NCI-H2107 treated with DMSO at 0.1 percent for 48 hours (cell line): ENCODE measurements at regions not wholly inside any gene's neighbourhood (a gene's known extent, or its start where the extent isn't known, plus 50 kb on each side); places are given as distances from the start of the nearest gene placed in this dataset.
"Not testable (repeated sequence)": the region's sequence is repeated elsewhere in the genome, so short reads cannot be mapped to it uniquely, and the experiment has no call there.

Source experiments
- DNase-seq: peaks from one replicate; lab custom pipeline; 2025; ENCODE audit not compliant: unreplicated experiment; lab: John Stamatoyannopoulos, UW

DNA sequence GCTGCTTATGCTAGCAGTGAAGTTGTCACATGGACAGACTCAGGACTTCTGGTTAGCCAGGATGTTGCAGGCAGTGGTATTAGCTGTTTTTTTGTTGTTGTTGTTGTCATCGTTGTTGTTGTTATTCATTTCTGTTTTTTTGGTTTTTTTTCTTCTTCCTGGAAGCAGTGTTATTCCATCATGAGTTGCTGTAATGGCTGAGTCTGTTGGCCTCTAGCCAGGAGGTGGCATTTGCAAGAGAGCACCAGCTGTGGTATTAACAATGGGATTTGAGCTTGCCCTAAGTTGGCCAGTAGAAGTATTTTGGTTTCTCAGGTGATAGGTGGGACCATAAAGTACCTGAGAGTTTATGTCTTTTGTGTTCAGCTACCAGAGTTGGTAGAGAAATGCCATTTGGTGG is 561.1 kb downstream of the KCTD16 start:
- no peak for DNase-seq

DNA sequence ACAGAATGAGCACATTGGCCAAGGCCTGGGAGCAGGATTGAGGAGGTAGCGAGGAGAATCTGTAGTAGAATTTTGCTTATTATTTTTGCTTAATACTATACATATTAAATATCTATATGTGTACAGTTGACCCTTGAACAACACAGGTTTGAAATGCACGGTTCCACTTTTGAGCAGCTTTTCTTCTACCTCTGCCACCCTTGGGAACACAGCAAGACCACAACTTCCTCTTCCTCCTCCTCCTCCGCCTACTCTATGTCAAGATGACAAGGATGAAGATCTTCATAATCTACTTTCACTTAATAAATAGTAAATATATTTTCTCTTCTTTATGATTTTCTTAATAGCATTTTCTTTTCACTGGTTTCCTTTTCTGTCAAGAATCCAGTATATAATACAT is 541.4 kb downstream of the KCTD16 start:
- no peak for DNase-seq

DNA sequence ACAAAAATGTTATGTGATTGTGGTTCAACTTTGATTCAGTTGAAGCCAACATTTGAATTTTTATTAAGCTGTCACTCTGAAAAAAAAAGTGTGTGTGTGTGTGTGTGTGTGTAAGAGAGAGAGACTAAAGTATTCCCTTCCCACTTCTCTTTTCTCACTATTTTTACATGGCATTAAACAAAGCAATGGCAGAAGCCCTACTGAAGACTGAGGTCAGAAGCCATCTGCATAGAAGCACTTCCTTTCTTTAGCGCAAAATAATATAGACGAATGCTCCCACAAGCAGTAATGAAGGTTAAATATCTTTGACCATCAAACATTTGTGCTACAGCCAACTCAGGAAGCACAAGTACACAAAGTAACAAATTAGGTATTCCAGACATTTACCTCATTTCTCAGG is 540.5 kb downstream of the KCTD16 start:
- DNase-seq = no peak

DNA sequence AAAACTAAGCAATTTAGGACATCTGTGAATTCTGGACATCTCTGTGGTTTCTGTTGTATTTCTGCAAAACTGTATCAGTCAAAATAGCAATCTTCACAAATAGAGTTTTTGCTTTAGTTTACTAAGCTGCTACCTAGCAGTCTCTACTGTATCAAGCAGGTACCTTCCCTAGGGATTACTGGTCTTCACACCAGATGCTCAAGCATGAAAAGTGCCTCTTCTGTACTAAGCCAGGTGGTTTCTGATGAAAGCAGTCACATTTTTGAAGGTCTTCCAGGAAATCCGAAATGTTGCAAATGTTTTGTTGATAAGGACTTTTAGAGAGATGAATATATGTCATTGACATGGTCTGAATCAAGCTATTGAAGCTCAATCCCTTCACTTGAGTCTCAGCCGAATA is 540.0 kb downstream of the KCTD16 start:
- peak; percentile 75 for DNase-seq

DNA sequence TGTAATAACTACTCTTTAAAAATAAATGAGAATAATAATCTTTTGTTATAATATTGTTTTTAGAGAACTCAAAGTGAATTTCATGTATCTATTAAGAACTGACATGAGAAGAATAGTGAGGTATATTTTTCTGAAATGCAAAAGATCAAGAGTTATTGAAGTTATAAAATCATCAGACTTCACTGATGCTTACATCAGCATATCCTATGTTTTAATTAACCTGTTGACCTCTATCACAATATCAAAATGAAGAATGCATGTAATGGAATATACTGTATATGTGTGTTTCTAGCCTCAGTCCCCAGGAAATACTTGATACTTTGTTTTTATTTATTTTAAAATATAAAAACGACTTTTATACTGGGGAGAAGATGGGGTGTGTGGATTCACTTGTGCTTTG is 533.1 kb downstream of the KCTD16 start:
- DNase-seq = no peak

DNA sequence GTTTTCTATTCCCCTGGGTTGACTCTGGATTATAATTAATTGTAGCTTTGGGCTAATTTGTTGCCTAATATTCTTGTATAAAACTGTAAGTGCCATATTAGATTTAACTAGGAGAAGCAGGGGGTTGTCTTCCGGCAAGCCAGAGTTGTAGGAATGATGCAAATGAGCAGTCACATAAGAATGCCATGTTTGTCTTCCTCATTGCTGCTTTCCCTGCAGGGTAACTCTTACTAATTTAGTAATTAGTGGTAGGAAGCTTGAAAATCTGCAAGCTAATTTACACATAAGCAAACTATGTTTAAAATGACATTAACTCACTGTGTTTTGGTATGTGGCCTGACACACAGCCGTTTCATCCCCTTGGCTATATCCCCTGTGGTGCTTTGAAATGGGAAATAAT is 527.8 kb downstream of the KCTD16 start:
- DNase-seq = no peak

DNA sequence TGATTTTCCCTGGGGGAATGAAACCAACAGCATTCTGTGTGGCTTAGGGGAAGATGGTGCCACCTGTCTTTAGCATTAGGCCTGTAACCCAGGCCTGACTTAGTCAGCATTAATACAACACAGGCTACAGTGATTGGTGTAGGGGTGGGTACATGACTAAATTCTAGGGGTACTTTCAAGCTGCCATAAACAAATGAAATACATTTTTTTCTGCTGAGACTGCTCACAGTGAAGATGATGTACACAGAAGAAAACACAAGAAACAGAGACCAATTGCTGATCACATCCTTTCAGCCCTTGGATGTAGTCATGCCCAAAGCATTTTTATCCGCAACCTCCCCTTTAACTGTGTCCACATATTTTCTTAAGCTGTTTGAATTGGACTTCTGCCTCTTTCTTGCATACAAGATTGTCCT is 527.2 kb downstream of the KCTD16 start:
- DNase-seq = no peak

DNA sequence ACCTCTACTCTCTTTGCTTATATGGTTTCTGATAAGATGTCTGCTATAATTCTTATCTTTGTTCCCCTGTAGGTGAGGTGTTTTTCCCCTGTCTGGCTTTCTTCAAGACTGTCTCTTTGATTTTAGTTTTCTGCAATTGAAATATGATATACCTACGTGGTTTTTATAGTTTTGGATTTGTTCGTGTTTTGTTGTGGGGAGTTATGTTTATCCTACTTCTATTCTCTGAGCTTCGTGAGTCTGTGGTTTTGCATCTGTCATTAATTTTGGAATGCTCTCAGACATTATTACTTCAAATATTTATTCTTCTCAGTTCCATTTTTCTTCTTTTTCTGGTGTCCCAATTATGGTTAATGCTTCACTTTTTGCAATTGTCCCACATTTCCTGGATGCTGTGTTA is 521.3 kb downstream of the KCTD16 start:
- peak; percentile 1 for DNase-seq

DNA sequence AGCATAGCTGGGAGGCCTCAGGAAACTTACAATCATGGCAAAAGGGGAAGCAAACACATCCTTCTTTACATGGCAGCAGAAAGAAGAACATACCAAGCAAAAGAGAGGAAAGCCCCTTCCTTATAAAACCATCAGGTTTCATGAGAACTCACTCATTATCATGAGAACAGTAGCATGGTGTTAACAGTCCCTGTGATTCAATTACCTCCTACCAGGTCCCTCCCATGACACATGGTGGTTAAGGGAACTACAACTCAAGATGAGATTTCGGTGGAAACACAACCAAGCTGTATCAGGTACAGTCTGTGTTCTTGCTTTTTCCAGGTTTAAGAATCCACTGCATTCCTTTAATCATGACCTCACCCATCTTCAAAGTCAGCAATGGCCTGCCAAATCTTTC is 514.2 kb downstream of the KCTD16 start:
- no peak for DNase-seq

DNA sequence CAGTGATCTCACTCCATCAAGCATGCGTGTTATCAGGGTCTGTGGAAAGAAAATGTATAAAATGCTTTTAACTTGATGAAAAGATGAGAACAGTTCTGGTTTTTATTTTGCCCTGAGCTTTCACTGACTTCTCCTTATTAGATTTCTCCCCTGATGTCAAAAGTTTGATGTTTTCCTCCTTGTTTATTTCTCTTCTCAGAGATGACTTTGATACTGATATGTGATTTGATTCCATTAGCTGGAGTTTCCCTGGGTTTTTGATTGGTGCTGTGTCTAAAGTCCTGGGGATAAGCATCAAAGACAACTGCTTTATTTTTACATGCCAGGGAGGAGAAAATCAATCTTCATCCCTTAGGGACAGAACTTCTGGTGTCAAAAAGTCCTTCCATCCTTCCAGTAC is 510.0 kb downstream of the KCTD16 start:
- DNase-seq = no peak

DNA sequence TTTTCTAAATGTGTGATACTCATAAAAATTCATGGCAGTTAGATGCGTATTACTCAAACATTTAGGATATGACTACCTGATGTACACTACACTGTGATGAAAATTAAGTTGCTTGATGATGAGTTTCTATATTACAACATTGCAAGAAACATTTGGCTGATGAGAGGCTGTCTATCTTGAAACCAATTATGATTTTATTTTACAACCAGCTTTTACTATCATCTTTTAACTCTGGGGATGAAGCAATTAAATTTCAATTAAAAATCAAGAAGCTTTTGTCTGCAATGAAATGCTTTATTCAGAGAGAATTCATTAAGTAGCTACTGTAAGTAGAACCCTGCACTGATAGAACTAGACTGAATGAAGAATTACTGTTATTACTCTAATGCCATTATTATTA is 500.4 kb downstream of the KCTD16 start:
- no peak for DNase-seq

DNA sequence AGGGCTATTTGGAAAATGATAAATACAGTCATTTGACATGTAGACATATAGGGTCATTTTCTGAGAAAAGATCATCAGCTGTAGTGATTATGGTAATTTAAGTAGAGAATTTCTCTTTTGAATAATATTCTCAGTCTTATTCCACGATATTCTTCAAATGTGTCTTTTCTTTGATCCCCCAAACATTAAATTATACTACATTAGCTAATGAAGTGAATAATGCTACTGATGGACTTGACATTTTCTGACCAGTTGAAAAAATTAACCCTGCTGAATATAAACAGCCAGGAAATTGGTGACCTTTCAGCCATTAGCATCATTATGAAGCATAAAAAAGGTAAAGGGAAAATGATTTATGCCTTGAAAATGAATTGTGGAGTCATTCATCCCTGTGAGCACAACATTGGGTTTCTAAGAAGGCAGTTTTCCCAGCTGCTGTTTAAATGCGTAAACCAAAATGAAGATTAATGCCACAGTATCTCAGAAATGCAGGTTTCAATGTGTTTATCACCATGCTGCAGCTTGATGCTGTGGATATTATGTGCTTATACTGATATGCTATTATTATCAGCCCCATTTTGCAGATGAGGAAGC is 489.1 kb downstream of the KCTD16 start:
- DNase-seq = no peak

DNA sequence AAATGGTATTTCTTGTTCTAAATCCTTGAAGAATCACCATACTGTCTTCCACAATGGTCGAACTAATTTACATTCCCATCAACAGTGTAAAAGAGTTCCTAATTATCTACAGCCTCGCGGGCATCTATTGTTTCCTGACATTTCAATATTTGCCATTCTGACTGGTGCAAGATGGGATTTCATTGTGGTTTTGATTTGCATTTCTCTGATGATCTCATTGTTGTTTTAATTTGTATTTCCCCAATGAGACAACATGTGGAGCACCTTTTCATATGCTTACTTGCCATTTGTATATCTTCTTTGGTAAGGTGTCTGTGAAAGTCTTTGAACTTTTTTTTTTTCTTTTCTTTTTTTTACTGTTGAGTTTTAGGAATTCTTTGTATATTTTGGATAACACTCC is 473.6 kb downstream of the KCTD16 start:
- DNase-seq = no peak

DNA sequence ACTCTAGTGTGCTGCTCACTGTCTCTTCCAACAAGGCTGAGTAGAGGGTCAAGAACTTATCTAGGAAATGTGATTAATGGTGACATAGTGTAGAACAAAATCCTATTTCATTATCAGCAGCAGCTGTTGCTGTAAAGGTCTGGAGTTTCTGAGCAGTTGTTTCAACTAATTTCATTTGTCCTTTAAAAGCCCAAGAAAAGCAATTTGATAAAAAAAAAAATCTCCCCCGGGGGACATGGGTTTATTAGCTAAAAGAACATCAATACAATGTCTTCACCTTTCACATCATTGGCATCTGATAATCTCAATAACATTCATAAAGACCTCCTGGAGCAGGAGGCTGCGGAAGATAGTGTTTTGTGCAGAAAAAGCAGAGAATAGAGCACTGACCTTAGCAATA is 468.1 kb downstream of the KCTD16 start:
- no peak for DNase-seq

DNA sequence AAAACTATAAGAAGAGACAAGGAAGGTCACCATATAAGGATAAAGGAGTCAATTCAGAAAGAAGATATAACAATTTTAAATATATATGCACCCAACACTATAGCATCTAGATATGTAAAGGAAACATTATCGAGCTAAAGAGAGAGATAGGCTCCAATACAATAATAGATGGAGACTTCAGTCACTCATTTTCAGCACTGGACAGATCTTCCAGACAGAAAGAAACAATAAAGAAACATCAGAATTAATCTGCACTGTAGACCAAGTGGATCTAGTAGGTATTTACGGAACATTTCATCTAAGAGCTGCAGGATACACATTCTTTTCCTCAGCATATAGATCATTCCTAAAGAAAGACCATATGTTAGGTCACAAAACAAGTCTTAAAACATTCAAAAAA is 463.5 kb downstream of the KCTD16 start:
- DNase-seq = no peak

DNA sequence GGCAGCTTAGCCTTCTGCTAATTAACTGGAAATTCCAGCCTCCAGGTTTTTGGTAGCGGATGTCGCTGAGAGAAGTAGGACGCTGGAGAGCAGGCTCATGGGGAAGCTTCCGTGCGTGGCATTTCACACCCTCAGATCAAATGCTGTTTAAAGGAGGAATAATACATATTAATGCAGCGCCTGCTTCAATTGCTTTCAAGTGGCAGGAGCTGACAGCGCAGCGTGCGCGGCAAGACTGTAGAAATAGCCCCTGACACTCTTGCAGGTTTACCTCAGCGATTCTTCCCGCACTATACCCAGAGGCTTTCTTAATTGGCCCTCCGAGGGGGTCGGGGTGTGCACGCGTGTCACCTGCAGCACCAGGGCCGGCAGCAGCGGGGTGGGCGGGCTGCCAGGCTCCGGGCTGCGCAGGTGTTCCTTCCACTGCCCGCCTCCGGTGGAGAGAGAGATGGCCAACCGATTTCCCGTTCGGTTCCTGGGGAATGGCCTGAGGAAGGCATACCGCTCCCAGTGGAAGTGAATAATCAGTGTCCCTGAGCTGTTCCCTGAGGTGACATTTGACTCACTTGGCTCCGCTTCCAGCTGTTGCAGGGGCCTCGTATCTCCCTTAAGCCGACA is 427.9 kb downstream of the KCTD16 start:
- peak; percentile 73 for DNase-seq

DNA sequence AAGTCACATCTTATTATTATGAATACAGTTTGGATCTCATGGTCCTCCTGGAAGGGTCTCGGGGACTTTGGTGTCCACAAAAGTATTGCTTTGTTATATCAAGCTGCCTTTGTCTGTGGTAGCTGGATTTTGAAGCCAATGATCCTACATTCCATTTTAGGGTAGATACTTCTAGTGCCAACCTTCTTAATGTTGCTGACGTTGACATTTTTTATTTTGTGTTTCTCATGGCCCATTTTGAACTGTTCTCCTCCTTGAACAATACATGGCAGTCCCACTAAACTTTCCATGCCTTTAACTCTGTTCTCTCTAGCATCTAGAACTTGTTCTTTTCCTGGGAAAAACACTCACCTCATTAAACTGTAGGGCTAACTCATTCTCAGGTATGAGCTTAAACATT is 425.8 kb downstream of the KCTD16 start:
- DNase-seq = no peak

DNA sequence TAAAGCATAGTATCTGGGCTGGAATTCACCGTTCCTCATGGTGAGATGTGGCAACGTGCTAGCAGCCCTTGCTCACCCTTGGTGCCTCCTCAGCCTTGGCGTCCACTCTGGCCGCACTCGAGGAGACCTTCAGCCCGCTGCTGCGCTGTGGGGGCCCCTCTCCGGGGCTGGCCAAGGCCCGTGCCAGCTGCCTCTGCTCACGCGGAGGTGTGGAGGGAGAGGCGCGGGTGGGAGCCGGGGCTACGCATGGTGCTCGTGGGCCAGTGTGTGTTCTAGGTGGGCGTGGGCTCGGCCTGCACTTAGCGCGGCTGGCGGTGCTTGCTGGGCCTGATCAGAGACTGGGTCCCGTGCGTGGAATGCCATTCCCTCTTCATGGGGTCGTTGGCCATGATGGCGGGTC is 424.2 kb downstream of the KCTD16 start:
- no peak for DNase-seq

DNA sequence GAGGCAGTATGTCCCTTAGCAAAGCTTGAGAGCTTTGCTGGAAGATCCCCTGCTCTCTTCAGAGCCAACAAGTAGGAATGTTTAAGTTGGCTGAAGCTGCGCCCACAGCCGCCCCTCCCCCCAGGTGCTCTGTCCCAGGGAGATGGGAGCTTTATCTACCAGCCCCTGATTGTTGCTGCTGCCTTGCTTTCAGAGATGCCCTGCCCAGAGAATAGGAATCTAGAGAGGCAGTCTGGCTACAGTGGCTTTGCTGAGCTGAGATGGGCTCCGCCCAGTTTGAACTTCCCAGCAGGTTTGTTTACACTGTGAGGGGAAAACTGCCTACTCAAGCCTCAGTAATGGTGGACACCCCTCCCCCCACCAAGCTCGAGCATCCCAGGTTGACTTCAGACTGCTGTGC is 423.6 kb downstream of the KCTD16 start:
- DNase-seq = not testable (repeated sequence)

DNA sequence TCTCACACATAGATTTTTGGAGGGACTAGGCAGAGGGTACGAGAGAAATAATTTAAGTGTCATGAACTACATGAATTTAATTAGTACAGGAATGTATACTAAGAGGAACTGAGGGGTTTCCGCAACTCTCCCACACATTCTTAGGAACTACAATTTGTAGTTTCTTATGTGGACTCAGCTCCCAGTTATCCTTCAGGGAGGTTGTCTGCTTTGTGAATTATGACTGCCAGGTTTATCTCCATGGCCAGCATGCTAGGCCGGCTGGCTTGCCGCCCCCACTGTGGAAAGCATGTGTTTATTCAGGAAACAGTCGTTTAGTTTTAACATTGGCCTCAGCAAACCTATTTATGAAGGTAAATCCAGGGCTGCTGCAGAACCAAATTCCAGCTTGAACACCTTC is 415.0 kb downstream of the KCTD16 start:
- no peak for DNase-seq

DNA sequence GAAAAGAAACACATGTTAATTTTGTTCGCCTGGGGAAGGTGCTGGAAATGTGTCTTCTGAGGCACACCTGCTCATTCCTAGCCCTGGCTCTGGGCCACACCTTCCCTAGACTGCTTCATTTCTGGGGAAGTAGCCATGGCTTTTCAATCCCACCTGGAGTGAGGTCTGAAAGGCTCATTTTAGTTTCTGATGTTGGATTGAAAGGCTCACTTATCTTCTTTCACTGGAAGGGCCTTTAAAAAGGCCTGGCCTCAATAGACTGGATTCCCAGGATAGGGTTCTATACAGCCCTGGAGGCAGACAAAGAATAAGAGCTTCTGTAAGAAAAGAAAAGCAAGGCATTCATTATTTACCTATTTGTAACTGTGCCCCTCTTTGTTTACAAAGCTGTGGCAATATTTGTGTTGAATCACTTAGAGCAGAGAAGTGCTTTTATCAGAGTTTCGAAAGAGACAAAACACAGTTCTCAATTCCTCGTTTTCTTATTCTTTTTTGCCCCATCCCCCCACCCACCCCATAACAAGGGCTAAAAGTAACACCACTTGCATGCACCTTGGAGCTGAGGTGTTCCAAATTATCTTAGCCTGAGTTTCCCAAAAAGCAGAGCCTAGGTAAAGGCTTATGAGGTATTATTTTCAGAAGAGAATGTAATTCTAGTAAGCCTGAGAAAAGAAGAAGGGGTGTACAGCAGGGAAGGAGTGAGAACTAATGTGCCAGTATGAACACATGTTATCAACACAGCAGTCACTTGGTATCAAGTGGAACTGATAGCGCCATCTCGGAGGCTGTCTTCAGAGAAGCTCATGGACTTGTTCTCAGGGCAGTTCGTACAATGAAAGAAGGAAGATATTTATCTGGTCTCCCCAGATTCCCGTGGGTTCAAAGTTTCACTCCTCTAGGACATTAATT is 413.1 kb downstream of the KCTD16 start:
- DNase-seq = peak; percentile 91

DNA sequence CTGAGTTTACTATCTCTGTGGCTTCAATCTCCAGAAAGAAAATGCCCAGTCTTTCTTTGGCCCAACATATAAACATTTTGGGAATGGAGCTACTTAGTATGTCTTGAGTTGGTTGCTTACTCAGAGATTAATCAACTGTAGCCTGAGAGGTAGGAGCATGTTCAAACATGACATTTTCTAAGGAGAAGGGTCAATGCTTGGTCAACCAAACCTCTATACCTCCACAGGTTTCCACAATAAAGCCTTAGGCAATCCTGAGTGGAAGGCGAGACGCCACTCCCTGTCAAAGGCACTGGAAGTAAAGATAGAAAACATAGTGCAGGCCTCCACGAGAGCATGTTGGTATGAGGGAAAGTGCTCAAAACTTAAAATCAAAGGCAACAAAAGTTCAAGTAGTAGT is 411.4 kb downstream of the KCTD16 start:
- no peak for DNase-seq
